ENCODE measurements at regions not wholly inside any gene's neighbourhood (a gene's known extent, or its start where the extent isn't known, plus 50 kb on each side); places are given as distances from the start of the nearest gene placed in this dataset.
"Not testable (repeated sequence)": the region's sequence is repeated elsewhere in the genome, so short reads cannot be mapped to it uniquely, and the experiment has no call there.

DNA sequence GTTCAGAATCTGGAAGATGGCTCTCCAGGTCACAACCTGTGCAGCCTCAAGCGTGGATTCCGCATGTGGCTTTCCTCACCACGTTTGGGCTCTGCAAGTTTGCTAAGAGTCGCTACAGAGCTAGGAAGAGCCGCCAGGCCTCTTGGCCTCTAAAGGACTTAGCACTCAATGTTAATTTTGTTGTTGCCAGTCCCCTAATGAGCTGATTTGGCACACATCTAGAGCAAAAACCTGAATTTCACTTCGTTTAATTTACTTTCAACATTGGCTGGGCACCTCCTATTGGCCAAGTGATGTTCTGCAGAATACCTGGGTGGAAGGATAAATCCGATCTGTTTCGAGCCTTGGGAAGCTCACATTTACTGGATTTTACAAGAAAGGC lies 65.8 kb upstream of the UNC5A start:
- Histone ChIP-seq H3K36me3 (ENCODE audit: insufficient read depth, low read length) (no peaks in the 10 kb centered on the region), H3K4me1 (ENCODE audit: insufficient read depth, low read length) (peaks cover 15% of the 10 kb centered on the region), H3K27me3 (ENCODE audit: insufficient read depth, low read length) (peaks cover 74% of the 10 kb centered on the region)

DNA sequence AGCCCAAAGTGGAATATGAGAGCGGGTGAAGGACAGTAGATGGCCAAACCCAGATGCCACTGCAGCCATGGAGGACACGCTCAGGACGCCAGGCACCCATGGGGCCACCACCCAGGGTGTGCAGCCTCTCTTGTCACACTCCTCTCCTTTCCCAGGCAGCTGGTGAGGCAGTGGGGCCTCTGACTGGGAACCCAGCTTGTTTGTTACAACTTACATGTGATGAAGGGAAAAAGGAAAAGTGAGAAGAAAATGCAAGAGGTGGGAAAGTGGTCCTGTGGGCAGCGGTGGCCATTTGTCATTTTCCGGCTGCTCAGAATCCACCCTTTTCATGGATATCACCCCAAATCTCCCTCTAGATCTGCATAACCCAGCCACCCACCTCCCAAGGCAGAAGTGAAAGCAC lies 62.7 kb upstream of the UNC5A start:
- H3K36me3 ChIP-seq (ENCODE audit: insufficient read depth, low read length): no peaks in the 10 kb centered on the region
- H3K4me3 ChIP-seq (ENCODE audit: low read length): no peak overlapping the region
- H3K27me3 ChIP-seq (ENCODE audit: insufficient read depth, low read length): peaks cover 44% of the 10 kb centered on the region
- peaks cover 15% of the 10 kb centered on the region for H3K4me1 ChIP-seq (ENCODE audit: insufficient read depth, low read length)
- no peak overlapping the region for H2AFZ ChIP-seq (ENCODE audit: low read depth, low read length)
- H3K9me3 ChIP-seq (ENCODE audit: low read length): no peaks in the 10 kb centered on the region

More for the DNA sequence above, 65.8 kb upstream of the UNC5A start:
- Histone ChIP-seq H3K9me3 (ENCODE audit: low read length) (no peaks in the 10 kb centered on the region), H3K4me3 (ENCODE audit: low read length) (no peak overlapping the region), H2AFZ (ENCODE audit: low read depth, low read length) (no peak overlapping the region)

DNA sequence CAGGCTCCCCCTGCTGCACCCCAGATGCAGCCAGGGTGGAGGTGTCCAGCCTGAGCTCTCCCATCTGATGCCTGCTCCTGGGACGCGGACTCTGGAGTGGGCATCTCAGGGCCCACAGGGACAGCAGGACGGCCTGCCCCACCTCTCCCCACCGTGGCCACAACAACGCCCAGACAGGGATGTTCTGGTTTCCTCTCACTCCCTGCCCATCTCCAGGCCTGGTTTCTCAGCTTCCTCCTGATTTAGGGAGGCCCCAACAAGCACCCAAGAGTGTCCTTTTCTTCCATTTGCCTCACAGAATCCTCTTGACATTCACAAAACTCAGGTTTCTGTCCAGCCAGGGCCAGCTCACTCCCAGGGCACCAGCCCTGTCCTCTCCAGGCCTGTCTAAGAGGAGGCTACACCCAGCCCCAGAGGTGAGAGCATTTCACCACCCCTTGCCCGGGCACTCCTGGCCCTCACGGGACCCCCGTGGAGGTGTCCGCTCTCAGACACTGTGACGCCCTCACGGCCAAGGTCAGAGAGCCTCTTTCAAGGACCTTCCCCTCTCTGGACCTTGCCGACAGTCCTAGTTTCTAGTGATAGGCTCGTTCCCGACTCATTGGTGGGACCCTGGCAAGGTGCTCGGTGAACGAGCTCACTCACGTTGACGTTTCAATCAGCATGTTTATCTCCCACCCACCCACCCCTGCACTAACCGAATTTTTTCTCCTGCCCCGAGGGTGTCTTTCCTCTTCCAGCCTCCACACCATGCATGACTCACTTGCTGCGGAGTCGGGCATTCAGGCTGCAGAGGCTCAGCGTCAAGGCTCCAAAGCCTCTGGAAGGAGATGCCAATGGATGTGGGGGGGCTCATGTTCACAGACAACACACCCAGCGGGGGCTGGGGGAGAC lies 62.0 kb upstream of the UNC5A start:
- Histone ChIP-seq H3K4me3 (ENCODE audit: low read length) (no peak overlapping the region), H3K9me3 (ENCODE audit: low read length) (no peaks in the 10 kb centered on the region), H3K4me1 (ENCODE audit: insufficient read depth, low read length) (peaks cover 12% of the 10 kb centered on the region), H3K27me3 (ENCODE audit: insufficient read depth, low read length) (peaks cover 42% of the 10 kb centered on the region), H2AFZ (ENCODE audit: low read depth, low read length) (no peak overlapping the region), H3K36me3 (ENCODE audit: insufficient read depth, low read length) (no peaks in the 10 kb centered on the region)

DNA sequence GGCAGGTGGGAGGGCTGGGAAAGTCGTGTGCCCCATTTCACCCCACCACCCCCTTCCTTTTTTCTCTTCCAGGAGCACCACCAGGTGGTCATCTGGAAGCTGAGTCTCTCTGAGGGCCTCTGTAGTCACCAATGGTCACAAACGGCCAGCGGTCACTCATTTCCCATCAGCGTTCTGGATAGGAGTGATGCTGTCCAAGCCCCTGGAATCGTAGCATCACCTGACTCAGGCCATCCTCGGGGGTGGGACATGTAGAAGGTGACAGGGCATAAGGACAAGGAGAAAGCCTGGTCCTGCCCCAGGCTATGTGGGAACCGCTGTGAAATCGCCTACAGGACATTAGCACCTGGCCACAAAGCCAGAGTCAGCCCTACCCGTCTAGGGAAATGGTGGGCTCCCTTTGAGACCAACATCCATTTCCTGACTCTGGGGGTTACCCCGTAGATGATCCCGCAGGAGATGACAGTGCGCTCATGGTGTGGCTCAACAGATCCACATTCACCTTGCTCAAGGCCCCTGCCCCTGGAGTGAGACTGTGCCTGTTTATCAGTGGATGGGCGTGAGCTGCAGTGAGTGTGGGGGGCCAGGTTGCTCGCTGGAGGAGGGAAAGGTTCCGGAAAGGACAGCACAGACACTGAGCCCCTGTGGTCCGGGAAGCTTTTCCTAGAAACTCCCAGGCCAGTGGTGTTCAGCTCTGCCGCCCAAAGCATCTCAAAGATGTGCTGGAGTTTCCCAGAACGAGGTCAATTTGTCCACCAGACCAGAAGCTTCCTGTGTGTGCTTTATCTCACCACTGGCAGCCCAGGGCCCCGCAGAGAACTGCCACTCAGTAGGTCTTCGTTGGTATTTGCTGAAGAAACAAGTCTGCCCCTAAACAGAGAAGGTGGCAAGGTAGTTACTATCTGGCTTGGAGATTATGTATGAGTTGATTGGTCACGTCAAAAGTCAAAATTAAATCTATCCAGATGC lies 61.1 kb upstream of the UNC5A start:
- Histone ChIP-seq H3K4me1 (ENCODE audit: insufficient read depth, low read length) (peaks cover 4% of the 10 kb centered on the region), H2AFZ (ENCODE audit: low read depth, low read length) (no peak overlapping the region), H3K9me3 (ENCODE audit: low read length) (no peaks in the 10 kb centered on the region), H3K36me3 (ENCODE audit: insufficient read depth, low read length) (no peaks in the 10 kb centered on the region), H3K27me3 (ENCODE audit: insufficient read depth, low read length) (peaks cover 35% of the 10 kb centered on the region), H3K4me3 (ENCODE audit: low read length) (no peak overlapping the region)

DNA sequence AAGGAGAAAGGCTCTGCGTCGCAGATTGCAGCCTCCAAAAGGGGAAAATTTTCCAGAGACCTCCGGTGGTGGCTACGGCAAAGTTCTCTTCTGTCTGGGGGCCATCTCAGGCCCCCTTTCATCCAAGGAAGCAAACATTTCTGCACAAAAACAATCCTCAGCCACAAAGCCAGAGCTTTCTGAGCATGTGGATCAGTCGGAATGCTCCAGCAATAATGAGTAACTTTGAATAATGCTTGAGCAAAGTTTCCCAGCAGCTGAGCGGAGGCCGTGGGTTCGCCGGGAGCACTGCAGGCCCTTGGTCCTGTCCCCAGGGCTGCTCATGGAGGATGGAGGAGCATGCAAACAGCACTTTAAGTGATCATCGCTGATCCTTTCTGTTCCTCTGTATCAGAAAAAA lies 60.2 kb upstream of the UNC5A start:
- no peaks in the 10 kb centered on the region for H3K9me3 ChIP-seq (ENCODE audit: low read length)
- no peaks in the 10 kb centered on the region for H3K4me1 ChIP-seq (ENCODE audit: insufficient read depth, low read length)
- H2AFZ ChIP-seq (ENCODE audit: low read depth, low read length): no peak overlapping the region
- H3K27me3 ChIP-seq (ENCODE audit: insufficient read depth, low read length): peaks cover 26% of the 10 kb centered on the region
- H3K4me3 ChIP-seq (ENCODE audit: low read length): no peak overlapping the region
- H3K36me3 ChIP-seq (ENCODE audit: insufficient read depth, low read length): no peaks in the 10 kb centered on the region

DNA sequence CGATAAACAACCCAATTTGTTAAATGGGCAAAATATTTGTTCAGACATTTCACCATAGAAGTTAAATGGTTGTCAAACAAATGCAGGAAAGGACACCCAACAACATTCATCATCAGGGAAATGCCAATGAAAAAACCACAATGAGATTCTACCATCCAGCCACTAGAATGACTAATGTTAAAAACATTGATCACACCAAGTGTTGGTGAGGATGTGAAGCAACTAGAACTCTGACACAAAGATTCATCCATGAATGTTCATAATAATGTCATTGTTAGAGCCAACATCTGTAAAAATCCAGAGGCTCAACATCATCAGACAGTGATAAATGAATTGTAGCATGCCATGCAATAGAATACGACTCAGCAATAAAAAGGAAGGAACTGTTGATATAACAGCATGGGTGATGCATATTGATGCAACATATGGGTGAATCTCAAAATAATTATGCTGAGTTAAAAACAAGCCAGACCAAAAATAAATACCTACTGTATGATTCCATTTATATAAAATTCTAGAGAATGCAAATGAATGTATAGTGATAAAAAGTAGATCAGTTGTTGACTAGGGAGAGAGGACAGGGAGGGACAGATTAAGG lies 55.9 kb upstream of the UNC5A start:
- H2AFZ ChIP-seq (ENCODE audit: low read depth, low read length): no peak overlapping the region
- H3K9me3 ChIP-seq (ENCODE audit: low read length): no peaks in the 10 kb centered on the region
- no peaks in the 10 kb centered on the region for H3K36me3 ChIP-seq (ENCODE audit: insufficient read depth, low read length)
- no peaks in the 10 kb centered on the region for H3K4me1 ChIP-seq (ENCODE audit: insufficient read depth, low read length)
- H3K27me3 ChIP-seq (ENCODE audit: insufficient read depth, low read length): no peaks in the 10 kb centered on the region
- no peak overlapping the region for H3K4me3 ChIP-seq (ENCODE audit: low read length)

DNA sequence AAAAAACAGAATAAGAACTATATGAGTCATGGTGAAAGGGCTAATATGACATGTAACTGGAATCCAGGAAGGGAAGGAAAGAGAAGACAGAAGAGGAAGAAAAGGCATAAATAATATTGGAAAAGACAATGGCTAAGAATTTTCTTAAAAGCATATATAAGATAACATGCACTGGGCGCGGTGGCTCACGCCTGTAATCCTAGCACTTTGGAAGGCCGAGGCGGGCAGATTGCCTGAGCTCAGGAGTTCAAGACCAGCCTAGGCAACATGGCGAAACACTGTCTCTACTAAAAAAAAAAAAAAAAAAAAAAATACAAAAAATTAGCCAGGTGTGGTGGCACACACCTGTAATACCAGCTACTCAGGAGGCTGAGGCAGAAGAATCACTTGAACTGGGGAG lies 54.8 kb upstream of the UNC5A start:
- H2AFZ ChIP-seq (ENCODE audit: low read depth, low read length); H3K9me3 ChIP-seq (ENCODE audit: low read length); H3K36me3 ChIP-seq (ENCODE audit: insufficient read depth, low read length); H3K27me3 ChIP-seq (ENCODE audit: insufficient read depth, low read length); H3K4me3 ChIP-seq (ENCODE audit: low read length); H3K4me1 ChIP-seq (ENCODE audit: insufficient read depth, low read length): not testable (repeated sequence)

DNA sequence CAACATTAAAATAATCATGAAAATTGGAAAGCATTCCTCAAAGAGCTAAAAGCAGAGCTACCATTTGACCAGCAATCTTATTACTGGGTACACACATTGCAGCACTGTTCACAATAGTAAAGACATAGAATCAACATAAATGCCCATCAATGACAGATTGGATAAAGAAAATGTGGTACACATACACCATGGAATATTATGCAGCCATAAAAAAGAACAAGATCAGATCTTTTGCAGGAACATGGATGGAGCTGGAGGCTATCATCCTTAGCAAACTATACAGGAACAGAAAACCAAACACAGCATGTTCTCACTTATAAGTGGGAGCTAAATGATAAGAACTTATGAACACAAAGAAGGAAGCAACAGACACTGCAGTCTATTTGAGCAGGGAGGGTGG lies 52.8 kb upstream of the UNC5A start:
- not testable (repeated sequence) for H3K9me3 ChIP-seq (ENCODE audit: low read length); H2AFZ ChIP-seq (ENCODE audit: low read depth, low read length); H3K4me3 ChIP-seq (ENCODE audit: low read length); H3K4me1 ChIP-seq (ENCODE audit: insufficient read depth, low read length); H3K36me3 ChIP-seq (ENCODE audit: insufficient read depth, low read length); H3K27me3 ChIP-seq (ENCODE audit: insufficient read depth, low read length)

Measured in neuron (in vitro differentiated cells).